Tibial artery (tissue), 4 donors: ENCODE measurements at regions not wholly inside any gene's neighbourhood (a gene's known extent, or its start where the extent isn't known, plus 50 kb on each side); places are given as distances from the start of the nearest gene placed in this dataset.

Experiments used
- DNase-seq, 2 donors: peaks; one replicate each; pipeline ENCODE4 v3.0.0-alpha.2; 2019
- H3K27ac ChIP-seq, 2 donors: fragments of 200-600 bp; sonication (generic) in 1 of 2; 1 replicate in 1 of 2; 2 replicates in 1 of 2; pipeline ENCODE4 v1.5.1; 2018 to 2019; ENCODE audit warnings: mild to moderate bottlenecking in 1 of 2
- H3K27me3 ChIP-seq, 2 donors: fragments of 200-600 bp; sonication (generic) in 1 of 2; one replicate each; pipeline versions ENCODE4 v1.5.1 to v1.6.0; 2016 to 2019
- H3K36me3 ChIP-seq, 3 donors: fragments of 200-600 bp; sonication (generic) in 2 of 3; one replicate each; pipeline ENCODE4 v1.5.1; 2016 to 2019; ENCODE audit warnings: mild to moderate bottlenecking in 2 of 3
- H3K4me1 ChIP-seq, 4 donors: fragments of 200-600 bp; sonication (generic) in 2 of 4; 1 replicate in 3 of 4; 2 replicates in 1 of 4; pipeline ENCODE4 v1.5.1; 2016 to 2019
- H3K4me3 ChIP-seq, 2 donors: fragments of 200-600 bp; sonication (generic) in 1 of 2; 1 replicate in 1 of 2; 2 replicates in 1 of 2; pipeline ENCODE4 v1.5.1; 2018 to 2019; ENCODE audit warnings: mild to moderate bottlenecking in 2 of 2
- H3K9me3 ChIP-seq, 3 donors: fragments of 200-600 bp; sonication (generic) in 1 of 3; one replicate each; pipeline ENCODE4 v1.5.1; 2016 to 2019
- CTCF ChIP-seq, 2 experiments: fragments of 200-600 bp in 1 of 2; fragments of 450-650 bp in 1 of 2; IDR thresholded peaks; one replicate each; pipeline ENCODE4 v1.5.1; 2017 to 2019; ENCODE audit warnings: antibody characterized with exemption in 2 of 2, mild to moderate bottlenecking in 1 of 2, moderate library complexity in 1 of 2
- intact Hi-C: fragments of 100-400 bp; cut with DNase I; formaldehyde crosslinking; loops from one replicate; pipeline ENCODE4 v1.15.0; 2023; ENCODE audit warnings: low total_unique reads

- Histone ChIP-seq H3K9me3 (no peaks in the 10 kb centered on the region), H3K27ac (no peak overlapping the region), H3K4me1 (no peaks in the 10 kb centered on the region), H3K27me3 (peaks cover 0 to 7% of the 10 kb centered on the region in 2 donors), H3K36me3 (no peaks in the 10 kb centered on the region), H3K4me3 (no peak overlapping the region)
- no peak for TF ChIP-seq CTCF (IDR thresholded peaks at IDR 0.05)
- DNase-seq, result no peak
- intact Hi-C loops, result no loop called here
These were observed 53.9 kb upstream of the ZC3H12A start for GRCh38 chr1:37420456-37420855.

- no peak for DNase-seq
- Histone ChIP-seq H3K4me1 (no peaks in the 10 kb centered on the region), H3K9me3 (no peaks in the 10 kb centered on the region), H3K27ac (no peak overlapping the region), H3K36me3 (no peaks in the 10 kb centered on the region), H3K27me3 (peaks cover 0 to 15% of the 10 kb centered on the region in 2 donors), H3K4me3 (no peak overlapping the region)
- intact Hi-C loops, result no loop called here
- no peak for TF ChIP-seq CTCF (IDR thresholded peaks at IDR 0.05)
These were observed 50.6 kb upstream of the ZC3H12A start for GRCh38 chr1:37423810-37424209.

GRCh38 chr1:37424523-37424922 lies 49.9 kb upstream of the ZC3H12A start:
- no peak overlapping the region for H3K27ac ChIP-seq
- no peaks in the 10 kb centered on the region for H3K4me1 ChIP-seq
- no peak for TF ChIP-seq CTCF (IDR thresholded peaks at IDR 0.05)
- peaks cover 0 to 15% of the 10 kb centered on the region in 2 donors for H3K27me3 ChIP-seq
- H3K9me3 ChIP-seq, result no peaks in the 10 kb centered on the region
- intact Hi-C loops, result no loop called here
- no peak overlapping the region for H3K4me3 ChIP-seq
- no peaks in the 10 kb centered on the region for H3K36me3 ChIP-seq
- DNase-seq, result no peak
